ENCODE measurements at regions not wholly inside any gene's neighbourhood (a gene's known extent, or its start where the extent isn't known, plus 50 kb on each side); places are given as distances from the start of the nearest gene placed in this dataset.

DNA sequence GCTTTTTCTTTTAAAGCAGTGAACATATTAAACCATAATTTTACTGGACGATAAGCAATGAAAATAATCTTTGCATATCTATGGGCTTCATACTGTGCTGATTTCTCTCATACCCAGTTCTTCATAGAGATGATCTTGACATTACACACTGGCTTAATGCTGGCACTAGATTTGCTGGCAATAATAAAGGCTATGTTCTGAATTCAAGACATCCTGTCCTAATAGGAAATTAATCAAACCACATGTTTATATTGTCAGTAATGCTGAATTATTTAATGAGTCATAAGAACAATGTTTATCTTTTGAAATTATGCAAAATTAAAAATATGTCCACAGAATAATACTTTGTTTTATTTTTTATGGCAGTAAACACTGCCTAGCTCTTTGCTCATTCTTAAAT is 643.2 kb downstream of the OTOL1 start:
- DNase-seq: no peak

DNA sequence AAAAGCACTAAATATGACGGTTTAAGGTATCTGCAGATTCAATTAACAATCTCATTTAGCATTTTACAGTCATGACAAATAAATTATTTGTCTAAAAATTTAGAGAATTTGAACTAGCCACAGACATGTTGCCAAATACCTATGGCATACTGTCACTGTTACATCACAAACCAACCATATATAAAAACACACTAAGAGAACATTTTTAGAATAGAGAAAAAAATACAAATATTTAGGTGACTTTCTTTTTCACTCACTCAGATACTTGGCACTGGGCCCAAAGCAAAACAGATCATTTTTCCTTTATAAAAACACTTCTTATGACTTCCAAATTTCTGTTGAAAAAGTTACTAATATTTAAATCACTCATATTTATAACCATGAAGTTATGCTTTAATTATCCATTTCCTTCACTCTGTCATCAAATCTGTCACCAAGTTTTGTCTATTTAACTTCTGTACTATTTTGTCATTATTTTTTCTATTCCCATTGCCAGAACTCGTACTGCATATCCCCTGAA is 644.7 kb downstream of the OTOL1 start:
- no peak for DNase-seq

DNA sequence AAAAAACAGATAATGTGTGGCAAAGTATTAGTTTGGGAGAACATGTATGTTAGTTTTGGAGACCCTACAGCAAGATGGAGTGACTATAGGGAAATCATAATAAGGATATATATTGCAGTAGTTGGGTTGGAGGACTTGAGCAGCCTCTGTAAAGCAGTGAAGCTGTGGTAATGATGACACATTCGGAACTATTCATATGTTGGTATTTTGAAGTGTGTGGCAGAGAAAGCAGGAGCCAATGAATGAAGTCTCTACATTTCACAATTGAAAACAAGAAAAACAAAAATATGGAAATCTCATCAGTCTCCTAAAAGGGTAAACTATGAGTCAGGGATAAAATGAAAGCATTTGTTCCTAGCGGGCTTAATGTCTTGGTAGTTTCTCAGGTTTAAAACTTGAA is 645.9 kb downstream of the OTOL1 start:
- DNase-seq: no peak

DNA sequence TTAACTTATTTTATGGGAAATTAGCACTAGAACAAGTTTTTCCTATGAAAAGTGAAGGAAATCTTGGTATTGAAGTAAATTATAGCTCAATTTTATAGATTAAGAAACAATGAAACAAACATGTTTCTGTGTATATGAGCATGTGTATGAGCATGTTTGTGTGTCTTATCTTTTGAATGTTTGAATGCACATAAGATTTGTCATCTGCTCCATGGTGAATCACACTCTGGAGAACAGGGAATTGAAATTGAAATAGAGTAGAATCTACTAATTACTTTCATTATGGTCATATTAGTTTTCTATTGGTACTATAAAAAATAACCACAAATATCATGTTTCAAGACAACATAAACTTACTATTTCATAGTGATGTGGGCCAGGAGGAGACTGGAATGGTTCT is 646.6 kb downstream of the OTOL1 start:
- no peak for DNase-seq

DNA sequence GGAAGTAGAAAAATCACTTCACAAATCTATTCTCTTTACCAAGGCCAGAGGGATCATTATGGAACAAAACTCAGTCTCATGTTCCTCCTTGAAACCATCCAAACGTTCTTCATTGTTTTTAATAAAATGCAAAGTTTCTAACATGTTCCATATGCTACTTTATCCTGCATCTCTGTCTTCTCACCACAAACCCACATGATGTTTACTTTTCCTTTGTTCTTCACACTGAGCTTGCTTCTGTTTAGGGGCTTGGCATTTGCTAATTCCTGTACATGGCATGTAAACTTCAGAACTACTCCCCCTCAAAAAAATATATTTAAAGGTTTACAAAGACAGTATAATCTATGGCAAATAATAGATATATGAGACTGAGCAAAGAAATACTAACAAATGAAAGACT is 651.4 kb downstream of the OTOL1 start:
- DNase-seq: no peak

DNA sequence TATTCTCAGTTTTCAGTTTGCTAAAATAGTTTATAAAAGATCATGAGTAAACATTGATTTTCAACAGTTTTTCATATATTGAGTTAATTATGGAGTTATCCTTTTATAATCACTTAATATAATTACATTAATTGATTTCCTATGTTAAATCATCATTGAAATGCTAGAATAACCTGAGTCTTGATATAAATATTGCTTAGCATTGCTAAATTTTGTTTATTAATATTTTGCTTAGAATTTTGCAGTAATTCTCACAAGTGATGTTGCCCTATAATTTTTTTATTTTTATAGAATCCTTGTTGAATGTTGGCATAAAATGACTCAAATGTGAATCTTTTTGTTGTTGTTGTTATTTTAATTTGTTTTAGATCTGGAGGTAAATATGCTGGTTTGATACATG is 654.2 kb downstream of the OTOL1 start:
- DNase-seq: no peak

GRCh38 chr3:162152636-162153035 is 656.0 kb downstream of the OTOL1 start:
- DNase-seq: no peak

GRCh38 chr3:162161595-162161994 is 665.0 kb downstream of the OTOL1 start:
- no peak for DNase-seq

DNA sequence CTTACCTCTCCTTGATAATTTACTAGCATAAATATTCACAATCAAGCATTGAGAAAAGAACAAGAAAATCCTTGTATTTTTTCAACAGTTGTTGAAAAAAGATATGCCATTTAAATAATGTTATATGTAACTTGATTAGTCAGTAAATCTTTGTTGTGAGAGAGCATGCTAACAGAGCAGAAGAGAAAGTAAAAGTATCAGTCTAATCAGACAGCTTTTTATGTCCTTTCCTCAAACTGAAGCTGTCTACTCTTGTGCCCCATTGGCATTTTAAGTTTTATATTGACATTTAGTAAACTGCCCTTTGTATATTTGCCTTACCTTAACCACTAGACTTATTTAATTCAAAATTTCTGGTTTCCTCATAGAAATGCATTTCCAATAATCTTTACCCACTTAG is 668.7 kb downstream of the OTOL1 start:
- DNase-seq: no peak

GRCh38 chr3:162166543-162166942 is 669.9 kb downstream of the OTOL1 start:
- DNase-seq: no peak

DNA sequence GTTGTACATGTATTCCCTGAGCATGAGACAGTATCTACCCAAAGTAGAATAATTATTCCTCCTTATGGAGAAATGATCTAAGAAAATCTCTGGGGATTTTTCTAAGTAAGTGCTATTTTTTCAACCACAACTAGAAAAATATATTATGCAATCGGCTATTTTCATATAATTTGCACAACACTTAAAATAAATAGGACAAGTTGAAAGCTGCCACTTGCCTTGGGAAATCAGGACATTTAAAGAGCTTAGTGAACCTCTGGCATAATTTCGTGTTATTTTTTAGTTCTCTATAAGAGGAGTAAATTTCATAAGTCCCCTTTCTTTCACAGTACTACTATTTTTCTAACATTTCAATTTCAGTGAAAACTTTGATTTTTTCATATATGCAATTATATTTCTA is 672.1 kb downstream of the OTOL1 start:
- no peak for DNase-seq

- no peak for DNase-seq
Observed at GRCh38 chr3:162170581-162170980, 674.0 kb downstream of the OTOL1 start.

GRCh38 chr3:162171970-162172369 is 675.4 kb downstream of the OTOL1 start:
- DNase-seq: no peak

- no peak for DNase-seq
Observed at GRCh38 chr3:162175145-162175544, 678.5 kb downstream of the OTOL1 start.

DNA sequence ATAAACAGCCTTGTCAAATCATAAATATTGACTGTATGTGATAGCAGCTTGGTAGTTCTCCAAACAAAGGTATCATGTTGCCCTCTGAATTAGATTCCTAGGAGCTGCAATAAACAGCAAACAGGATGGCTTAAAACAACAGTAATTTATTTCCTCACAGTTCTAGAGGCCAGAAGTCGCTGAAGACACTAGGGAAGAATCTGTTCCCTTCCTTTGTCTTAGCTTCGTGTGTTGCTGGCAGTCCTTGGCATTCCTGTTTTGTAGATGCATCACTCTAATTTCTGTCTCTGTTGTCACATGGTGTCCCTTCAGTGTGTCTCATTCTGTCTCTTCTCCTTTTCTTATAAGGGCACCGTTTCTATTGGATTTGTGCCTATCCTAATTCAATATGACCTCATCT is 679.3 kb downstream of the OTOL1 start:
- DNase-seq: no peak

- DNase-seq: no peak
Observed at GRCh38 chr3:162183440-162183839, 686.8 kb downstream of the OTOL1 start.

- DNase-seq: no peak
Observed at GRCh38 chr3:162192340-162193029, 695.9 kb downstream of the OTOL1 start.

- no peak for DNase-seq
Observed at GRCh38 chr3:162193148-162194095, 696.8 kb downstream of the OTOL1 start.

DNA sequence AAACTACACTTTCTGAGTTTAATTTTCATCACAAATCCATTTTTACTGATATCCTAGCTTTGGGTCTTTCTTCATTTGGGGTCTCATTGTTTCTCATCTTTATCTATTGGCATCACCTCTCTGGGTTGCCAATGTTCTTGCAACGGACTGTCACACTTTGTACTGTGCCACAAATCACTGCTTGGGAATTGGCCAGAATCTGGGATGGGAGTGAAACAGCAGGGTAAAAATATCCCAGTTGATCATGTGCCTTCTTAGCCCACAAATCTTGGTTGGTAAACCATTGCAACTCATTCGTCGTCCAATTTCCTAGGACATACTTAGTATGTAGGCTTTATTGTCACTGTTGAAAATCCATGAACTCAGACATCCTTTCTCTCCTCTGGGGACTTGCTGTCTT is 698.5 kb downstream of the OTOL1 start:
- no peak for DNase-seq

- DNase-seq: no peak
Observed at GRCh38 chr3:162196964-162197363, 700.4 kb downstream of the OTOL1 start.

DNA sequence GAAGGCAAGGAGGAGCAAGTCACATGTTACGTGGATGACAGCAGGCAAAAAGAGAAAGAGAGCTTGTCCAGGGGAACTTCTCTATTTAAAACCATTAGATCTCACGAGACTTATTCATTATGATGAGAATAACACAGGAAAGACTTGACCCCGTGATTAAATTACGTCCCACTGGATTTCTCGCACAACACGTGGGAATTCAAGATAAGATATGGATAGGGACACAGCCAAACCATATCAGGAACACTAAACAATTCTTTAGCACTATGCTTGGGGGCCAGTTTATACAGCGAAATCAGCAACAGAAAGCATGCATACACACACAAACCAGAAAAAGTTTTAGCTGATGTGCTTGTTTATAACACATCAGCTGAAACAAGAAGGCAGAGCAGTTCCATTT is 704.2 kb downstream of the OTOL1 start:
- DNase-seq: no peak

DNA sequence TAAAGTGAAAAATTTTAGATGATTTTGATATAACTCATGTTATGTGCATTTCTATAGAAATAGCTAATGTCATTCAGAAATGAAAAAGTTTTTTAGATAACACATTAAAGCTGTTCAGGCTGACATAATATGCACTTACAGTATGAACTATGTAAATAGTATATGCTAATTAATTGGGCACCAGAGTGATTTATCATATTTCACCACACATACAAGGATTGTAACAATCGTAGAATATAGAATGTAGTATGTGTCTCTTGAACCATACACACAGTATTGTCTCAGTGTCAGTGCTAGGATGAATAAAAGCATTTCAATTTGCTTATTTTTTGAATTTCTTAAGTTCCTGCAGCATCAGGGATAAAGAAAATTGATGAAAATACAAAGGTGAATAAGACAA is 710.0 kb downstream of the OTOL1 start:
- no peak for DNase-seq

DNA sequence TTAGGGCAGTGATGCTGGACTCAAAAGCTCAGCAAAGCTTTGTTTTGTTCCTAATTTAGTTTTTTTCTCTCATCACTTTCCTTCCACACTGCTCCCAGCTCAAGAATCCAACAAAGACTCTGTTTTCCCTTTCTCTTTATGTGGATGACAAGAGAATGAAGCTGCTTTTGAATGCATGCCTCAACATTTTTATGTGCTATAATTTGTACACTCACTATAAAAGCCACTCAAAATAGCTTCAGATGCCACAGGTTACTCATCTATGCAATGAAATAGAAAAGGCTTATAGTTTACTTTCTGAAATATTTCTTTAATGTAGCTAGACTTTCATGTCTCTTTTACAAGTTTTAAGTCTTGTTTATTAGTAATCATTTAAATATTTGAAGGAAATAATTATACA is 714.9 kb downstream of the OTOL1 start:
- DNase-seq: no peak

GRCh38 chr3:162213196-162213595 is 716.6 kb downstream of the OTOL1 start:
- DNase-seq: no peak

Data from stimulated activated naive CD4-positive, alpha-beta T cell (primary cell).